KOPT-K1 (cell line): ENCODE measurements at regions not wholly inside any gene's neighbourhood (a gene's known extent, or its start where the extent isn't known, plus 50 kb on each side); places are given as distances from the start of the nearest gene placed in this dataset.

Experiments
- H3K27ac ChIP-seq: fragments of 200-600 bp; sonication (generic); 2 replicates; pipeline ENCODE4 v1.5.1; 2016; ENCODE audit warnings: antibody characterized with exemption, mild to moderate bottlenecking, low read depth, low read length; ENCODE audit not compliant: poor library complexity, severe bottlenecking
- H3K36me3 ChIP-seq: fragments of 200-600 bp; sonication (generic); 2 replicates; pipeline ENCODE4 v1.5.1; 2017; ENCODE audit warnings: antibody characterized with exemption, mild to moderate bottlenecking, low read length, moderate library complexity; ENCODE audit not compliant: insufficient read depth
- H3K9me3 ChIP-seq: fragments of 200-600 bp; sonication (generic); 2 replicates; pipeline ENCODE4 v1.5.1; 2017; ENCODE audit warnings: antibody characterized with exemption, low read length, mild to moderate bottlenecking; ENCODE audit not compliant: insufficient read depth, poor library complexity, severe bottlenecking

GRCh38 chr3:106025151-106025722, 156.4 kb upstream of the CBLB start:
- Histone ChIP-seq H3K27ac (no peak overlapping the region), H3K36me3 (no peaks in the 10 kb centered on the region), H3K9me3 (no peaks in the 10 kb centered on the region)

- Histone ChIP-seq H3K27ac (no peak overlapping the region), H3K9me3 (no peaks in the 10 kb centered on the region), H3K36me3 (no peaks in the 10 kb centered on the region)
Observed at GRCh38 chr3:106029954-106030626, 161.3 kb upstream of the CBLB start.

- H3K9me3 ChIP-seq: no peaks in the 10 kb centered on the region
- H3K27ac ChIP-seq: no peak overlapping the region
- no peaks in the 10 kb centered on the region for H3K36me3 ChIP-seq
Observed at GRCh38 chr3:106030627-106030963, 161.8 kb upstream of the CBLB start.

GRCh38 chr3:106032479-106032878, 163.7 kb upstream of the CBLB start:
- Histone ChIP-seq H3K36me3 (no peaks in the 10 kb centered on the region), H3K27ac (no peak overlapping the region), H3K9me3 (no peaks in the 10 kb centered on the region)

- Histone ChIP-seq H3K36me3 (no peaks in the 10 kb centered on the region), H3K9me3 (no peaks in the 10 kb centered on the region)
Observed at GRCh38 chr3:106033654-106034053, 164.8 kb upstream of the CBLB start.

GRCh38 chr3:106034313-106034712, 165.5 kb upstream of the CBLB start:
- Histone ChIP-seq H3K27ac (no peak overlapping the region), H3K9me3 (no peaks in the 10 kb centered on the region), H3K36me3 (no peaks in the 10 kb centered on the region)

More at GRCh38 chr3:106033654-106034053, 164.8 kb upstream of the CBLB start:
- no peak overlapping the region for H3K27ac ChIP-seq

- Histone ChIP-seq H3K9me3 (no peaks in the 10 kb centered on the region), H3K36me3 (no peaks in the 10 kb centered on the region), H3K27ac (no peak overlapping the region)
Observed at GRCh38 chr3:106035619-106036018, 166.8 kb upstream of the CBLB start.

GRCh38 chr3:106036696-106037095, 167.9 kb upstream of the CBLB start:
- Histone ChIP-seq H3K27ac (no peak overlapping the region), H3K9me3 (no peaks in the 10 kb centered on the region), H3K36me3 (no peaks in the 10 kb centered on the region)

- Histone ChIP-seq H3K27ac (no peak overlapping the region), H3K36me3 (no peaks in the 10 kb centered on the region), H3K9me3 (no peaks in the 10 kb centered on the region)
Observed at GRCh38 chr3:106047221-106047620, 178.4 kb upstream of the CBLB start.

GRCh38 chr3:106048946-106049481, 180.2 kb upstream of the CBLB start:
- Histone ChIP-seq H3K36me3 (no peaks in the 10 kb centered on the region), H3K9me3 (no peaks in the 10 kb centered on the region), H3K27ac (no peak overlapping the region)

- Histone ChIP-seq H3K9me3 (no peaks in the 10 kb centered on the region), H3K36me3 (no peaks in the 10 kb centered on the region), H3K27ac (no peak overlapping the region)
Observed at GRCh38 chr3:106049821-106050220, 181.0 kb upstream of the CBLB start.

- H3K36me3 ChIP-seq: no peaks in the 10 kb centered on the region
- H3K9me3 ChIP-seq: no peaks in the 10 kb centered on the region
- no peak overlapping the region for H3K27ac ChIP-seq
Observed at GRCh38 chr3:106056931-106057330, 188.1 kb upstream of the CBLB start.

- H3K9me3 ChIP-seq: no peaks in the 10 kb centered on the region
- H3K36me3 ChIP-seq: no peaks in the 10 kb centered on the region
- H3K27ac ChIP-seq: no peak overlapping the region
Observed at GRCh38 chr3:106058475-106058874, 189.7 kb upstream of the CBLB start.

GRCh38 chr3:106059953-106060517, 191.2 kb upstream of the CBLB start:
- Histone ChIP-seq H3K27ac (no peak overlapping the region), H3K36me3 (no peaks in the 10 kb centered on the region), H3K9me3 (no peaks in the 10 kb centered on the region)

GRCh38 chr3:106063909-106064308, 195.1 kb upstream of the CBLB start:
- no peak overlapping the region for H3K27ac ChIP-seq
- H3K36me3 ChIP-seq: no peaks in the 10 kb centered on the region
- no peaks in the 10 kb centered on the region for H3K9me3 ChIP-seq

GRCh38 chr3:106065831-106066230, 197.0 kb upstream of the CBLB start:
- Histone ChIP-seq H3K36me3 (no peaks in the 10 kb centered on the region), H3K27ac (no peak overlapping the region), H3K9me3 (no peaks in the 10 kb centered on the region)
